SK-N-SH treated with all-trans-retinoic acid at 6 μM for 48 hours (cell line): ENCODE measurements at regions not wholly inside any gene's neighbourhood (a gene's known extent, or its start where the extent isn't known, plus 50 kb on each side); places are given as distances from the start of the nearest gene placed in this dataset.
A peak's percentile ranks its signal among the peaks of the same experiment; 100 is the strongest.

Source experiments
- ATAC-seq: fragments of 200-7000 bp; cut with Tn5 transposase; 3 replicates; pipeline ENCODE4 v1.9.1; 2020; ENCODE audit warnings: mild to moderate bottlenecking, moderate library complexity
- ARNTL ChIP-seq: fragments of 450-650 bp; formaldehyde crosslinking; IDR thresholded peaks from 2 replicates; pipeline ENCODE4 v1.5.0; 2020; ENCODE audit warnings: low read depth, mild to moderate bottlenecking, moderate library complexity, borderline replicate concordance
- BACH2 ChIP-seq: fragments of 250-450 bp; sonication (Bioruptor Pico); IDR thresholded peaks from 2 replicates; pipeline ENCODE4 v1.9.0; 2021; ENCODE audit warnings: mild to moderate bottlenecking, borderline replicate concordance
- CREB5 ChIP-seq: fragments of 250-450 bp; sonication (Bioruptor Pico); IDR thresholded peaks from 2 replicates; pipeline ENCODE4 v1.5.1; 2020; ENCODE audit warnings: low read depth, mild to moderate bottlenecking, moderate library complexity
- CSDC2 ChIP-seq: fragments of 250-450 bp; sonication (Bioruptor Pico); IDR thresholded peaks from 2 replicates; pipeline ENCODE4 v1.5.0; 2020; ENCODE audit warnings: mild to moderate bottlenecking, moderate library complexity
- ESRRG ChIP-seq: fragments of 250-450 bp; sonication (Bioruptor Pico); IDR thresholded peaks from 2 replicates; pipeline ENCODE4 v1.6.1; 2021; ENCODE audit warnings: mild to moderate bottlenecking
- GLIS3 ChIP-seq: fragments of 250-450 bp; sonication (Bioruptor Pico); IDR thresholded peaks from 2 replicates; pipeline ENCODE4 v1.5.0; 2020; ENCODE audit warnings: mild to moderate bottlenecking, moderate library complexity
- ISL1 ChIP-seq: fragments of 250-450 bp; sonication (Bioruptor Pico); IDR thresholded peaks from 2 replicates; pipeline ENCODE4 v2.1.2; 2022; ENCODE audit warnings: mild to moderate bottlenecking, moderate library complexity
- OSR1 ChIP-seq: fragments of 250-450 bp; sonication (Bioruptor Pico); IDR thresholded peaks from 2 replicates; pipeline ENCODE4 v1.8.0; 2022; ENCODE audit warnings: moderate library complexity, mild to moderate bottlenecking, inconsistent platforms
- PATZ1 ChIP-seq: fragments of 250-450 bp; sonication (Bioruptor Pico); IDR thresholded peaks from 2 replicates; pipeline ENCODE4 v1.8.0; 2020; ENCODE audit warnings: mild to moderate bottlenecking, moderate library complexity, borderline replicate concordance
- POU6F1 ChIP-seq: fragments of 250-450 bp; sonication (Bioruptor Pico); IDR thresholded peaks from 2 replicates; pipeline ENCODE4 v1.8.0; 2021; ENCODE audit warnings: low read depth, mild to moderate bottlenecking, moderate library complexity, borderline replicate concordance
- RARB ChIP-seq: fragments of 250-450 bp; sonication (Bioruptor Pico); IDR thresholded peaks from 2 replicates; pipeline ENCODE4 v1.8.0; 2021; ENCODE audit warnings: mild to moderate bottlenecking, moderate library complexity
- TCF4 ChIP-seq: fragments of 250-450 bp; sonication (Bioruptor Pico); IDR thresholded peaks from 2 replicates; pipeline ENCODE4 v1.8.0; 2021; ENCODE audit warnings: mild to moderate bottlenecking, moderate library complexity, borderline replicate concordance
- TSHZ2 ChIP-seq: fragments of 250-450 bp; sonication (Bioruptor Pico); IDR thresholded peaks from 2 replicates; pipeline ENCODE4 v1.5.0; 2020; ENCODE audit warnings: mild to moderate bottlenecking, moderate library complexity
- ZC3H10 ChIP-seq: fragments of 250-450 bp; sonication (Bioruptor Pico); IDR thresholded peaks from 2 replicates; pipeline ENCODE4 v1.5.1; 2021; ENCODE audit warnings: mild to moderate bottlenecking, moderate library complexity
- ZFP3 ChIP-seq: fragments of 250-450 bp; sonication (Bioruptor Pico); IDR thresholded peaks from 2 replicates; pipeline ENCODE4 v1.5.0; 2020; ENCODE audit warnings: mild to moderate bottlenecking, moderate library complexity
- ZFP30 ChIP-seq: fragments of 450-650 bp; formaldehyde crosslinking; IDR thresholded peaks from 2 replicates; pipeline ENCODE4 v1.5.0; 2022; ENCODE audit warnings: mild to moderate bottlenecking, moderate library complexity
- ZNF70 ChIP-seq: fragments of 450-650 bp; formaldehyde crosslinking; IDR thresholded peaks from 2 replicates; pipeline ENCODE4 v1.5.0; 2020; ENCODE audit warnings: mild to moderate bottlenecking, moderate library complexity
- ZNF8 ChIP-seq: fragments of 450-650 bp; formaldehyde crosslinking; IDR thresholded peaks from 2 replicates; pipeline ENCODE4 v1.5.0; 2020; ENCODE audit warnings: mild to moderate bottlenecking, moderate library complexity

- peak; percentile 68 for ATAC-seq
- TF ChIP-seq TCF4 (CRISPR knock-in tag) = 0 out of 2 replicates have a peak, but pooled peaks have one; percentile 16
- TF ChIP-seq ISL1 (CRISPR knock-in tag) = no peak
- no peak for TF ChIP-seq RARB
- no peak for TF ChIP-seq ZFP30 (CRISPR knock-in tag)
- no peak for TF ChIP-seq ZFP3
- TF ChIP-seq TSHZ2 (CRISPR knock-in tag) = no peak
- no peak for TF ChIP-seq CSDC2
Measured at GRCh38 chr14:51484485-51484884, 167.2 kb upstream of the FRMD6 start.

GRCh38 chr14:51485733-51486132, 166.0 kb upstream of the FRMD6 start:
- ATAC-seq = no peak
- TF ChIP-seq ZC3H10 (CRISPR knock-in tag) (no peak), ZFP3 (no peak), CREB5 (CRISPR knock-in tag) (no peak), ZFP30 (CRISPR knock-in tag) (no peak)

GRCh38 chr14:51487848-51488247, 163.9 kb upstream of the FRMD6 start:
- no peak for ATAC-seq

GRCh38 chr14:51488569-51489220, 163.0 kb upstream of the FRMD6 start:
- TF ChIP-seq PATZ1 (CRISPR knock-in tag) = no peak
- no peak for TF ChIP-seq ZNF70
- TF ChIP-seq ESRRG (CRISPR knock-in tag) = no peak
- TF ChIP-seq ARNTL (CRISPR knock-in tag) = no peak
- no peak for TF ChIP-seq CREB5 (CRISPR knock-in tag)
- no peak for TF ChIP-seq ZNF8 (CRISPR knock-in tag)
- no peak for TF ChIP-seq ZFP3
- TF ChIP-seq ZC3H10 (CRISPR knock-in tag) = no peak
- ATAC-seq = no peak

More at GRCh38 chr14:51487848-51488247, 163.9 kb upstream of the FRMD6 start:
- TF ChIP-seq GLIS3 (no peak), ZC3H10 (CRISPR knock-in tag) (no peak), TCF4 (CRISPR knock-in tag) (no peak), RARB (no peak)
- TF ChIP-seq, all 23 proteins: peak for 0

- peak; percentile 75 for ATAC-seq
- no peak for TF ChIP-seq ZNF70
- TF ChIP-seq OSR1 (CRISPR knock-in tag) = no peak
- TF ChIP-seq POU6F1 (CRISPR knock-in tag) = no peak
- no peak for TF ChIP-seq BACH2 (CRISPR knock-in tag)
- TF ChIP-seq RARB = no peak
- TF ChIP-seq ZNF8 (CRISPR knock-in tag) = no peak
- TF ChIP-seq, all 23 proteins: peak for 0
Measured at GRCh38 chr14:51490205-51490604, 161.5 kb upstream of the FRMD6 start.
